Activated naive CD4-positive, alpha-beta T cell treated with anti-CD3 and anti-CD28 coated beads, Interleukin-2, amount 10 ng/mL, durations not matched to agents 7 days and 5 days (primary cell): ENCODE measurements at regions not wholly inside any gene's neighbourhood (a gene's known extent, or its start where the extent isn't known, plus 50 kb on each side); places are given as distances from the start of the nearest gene placed in this dataset.
"Not testable (repeated sequence)": the region's sequence is repeated elsewhere in the genome, so short reads cannot be mapped to it uniquely, and the experiment has no call there.

Experiments
- CTCF ChIA-PET: fragments of 350-600 bp; sonication (Branson Sonifier 250); formaldehyde crosslinking; loops from one replicate; lab custom pipeline; 2021; ENCODE audit warnings: antibody characterized with exemption; lab: Charles Lee
- DNase-seq: peaks from one replicate; pipeline ENCODE4 v3.0.0-alpha.2; 2020
- H3K27ac Mint-ChIP-seq: one replicate; pipeline ENCODE4 v1.8.0; 2021; ENCODE audit warnings: mild to moderate bottlenecking, moderate library complexity, mixed read lengths
- H3K27me3 Mint-ChIP-seq: one replicate; pipeline ENCODE4 v1.8.0; 2021; ENCODE audit warnings: mild to moderate bottlenecking, mixed read lengths
- H3K36me3 Mint-ChIP-seq: one replicate; pipeline ENCODE4 v1.8.0; 2021; ENCODE audit warnings: mixed read lengths
- H3K4me1 Mint-ChIP-seq: one replicate; pipeline ENCODE4 v1.8.0; 2021; ENCODE audit warnings: mixed read lengths
- H3K4me3 Mint-ChIP-seq: one replicate; pipeline ENCODE4 v1.8.0; 2021; ENCODE audit warnings: mild to moderate bottlenecking, moderate library complexity, mixed read lengths
- H3K9me3 Mint-ChIP-seq: one replicate; pipeline ENCODE4 v1.8.0; 2021; ENCODE audit warnings: mixed read lengths

DNA sequence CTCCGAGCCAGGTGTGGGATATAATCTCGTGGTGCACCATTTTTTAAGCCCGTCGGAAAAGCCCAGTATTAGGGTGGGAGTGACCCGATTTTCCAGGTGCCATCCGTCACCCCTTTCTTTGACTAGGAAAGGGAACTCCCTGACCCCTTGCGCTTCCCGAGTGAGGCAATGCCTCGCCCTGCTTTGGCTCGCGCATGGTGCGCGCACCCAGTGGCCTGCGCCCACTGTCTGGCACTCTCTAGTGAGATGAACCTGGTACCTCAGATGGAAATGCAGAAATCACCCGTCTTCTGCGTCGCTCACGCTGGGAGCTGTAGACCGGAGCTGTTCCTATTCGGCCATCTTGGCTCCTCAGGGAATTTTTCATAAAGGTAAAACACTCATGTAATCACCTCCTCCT lies 63.9 kb downstream of the RWDD3 start:
- H3K27ac Mint-ChIP-seq, H3K9me3 Mint-ChIP-seq, DNase-seq, H3K27me3 Mint-ChIP-seq, H3K36me3 Mint-ChIP-seq, CTCF ChIA-PET, H3K4me1 Mint-ChIP-seq, H3K4me3 Mint-ChIP-seq: not testable (repeated sequence)

DNA sequence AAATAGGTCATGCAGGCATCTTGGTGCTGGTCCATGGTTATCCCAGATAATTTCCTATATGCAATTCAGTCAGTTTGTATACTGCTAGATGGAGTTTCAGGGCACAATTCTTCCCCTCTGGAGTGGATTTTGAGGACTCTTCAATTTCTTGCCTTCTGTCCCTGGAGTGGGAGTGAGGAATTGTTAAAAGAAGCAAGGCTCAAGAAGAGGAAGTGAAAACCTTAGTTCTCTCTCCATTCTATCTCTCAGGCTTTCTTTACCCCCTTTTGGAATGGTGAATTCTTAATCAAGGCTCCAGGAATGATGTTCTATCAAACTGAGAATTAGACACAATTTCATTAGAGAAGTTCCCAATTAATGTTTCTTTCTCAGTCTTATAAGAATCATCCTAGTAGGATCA lies 67.1 kb downstream of the RWDD3 start:
- Mint-ChIP-seq H3K27ac (no peak overlapping the region), H3K27me3 (no peaks in the 10 kb centered on the region), H3K4me3 (no peak overlapping the region), H3K9me3 (no peaks in the 10 kb centered on the region), H3K36me3 (no peaks in the 10 kb centered on the region), H3K4me1 (no peaks in the 10 kb centered on the region)
- CTCF ChIA-PET = no interaction called here
- no peak for DNase-seq

DNA sequence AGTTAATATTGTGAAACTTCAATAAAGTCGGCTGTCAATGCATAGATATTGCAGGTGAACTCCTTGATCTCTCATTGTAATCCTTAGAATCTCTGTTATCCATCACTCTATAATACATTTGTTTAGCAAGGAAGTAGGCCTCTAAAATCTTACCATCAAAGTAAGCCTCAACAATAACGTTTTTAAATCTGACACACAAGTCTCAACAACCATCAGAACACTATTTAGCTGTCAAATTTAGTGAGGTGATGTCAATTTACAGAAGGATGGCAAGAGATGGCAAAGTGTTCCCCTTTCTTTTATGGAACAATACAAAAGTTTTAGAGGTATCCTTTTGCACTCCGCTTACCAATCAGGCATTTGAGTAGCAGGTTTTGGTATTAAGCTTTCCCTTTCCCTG lies 67.6 kb downstream of the RWDD3 start:
- Mint-ChIP-seq H3K4me1 (no peaks in the 10 kb centered on the region), H3K36me3 (no peaks in the 10 kb centered on the region), H3K4me3 (no peak overlapping the region), H3K27ac (no peak overlapping the region), H3K9me3 (no peaks in the 10 kb centered on the region), H3K27me3 (no peaks in the 10 kb centered on the region)
- CTCF ChIA-PET = no interaction called here
- no peak for DNase-seq

DNA sequence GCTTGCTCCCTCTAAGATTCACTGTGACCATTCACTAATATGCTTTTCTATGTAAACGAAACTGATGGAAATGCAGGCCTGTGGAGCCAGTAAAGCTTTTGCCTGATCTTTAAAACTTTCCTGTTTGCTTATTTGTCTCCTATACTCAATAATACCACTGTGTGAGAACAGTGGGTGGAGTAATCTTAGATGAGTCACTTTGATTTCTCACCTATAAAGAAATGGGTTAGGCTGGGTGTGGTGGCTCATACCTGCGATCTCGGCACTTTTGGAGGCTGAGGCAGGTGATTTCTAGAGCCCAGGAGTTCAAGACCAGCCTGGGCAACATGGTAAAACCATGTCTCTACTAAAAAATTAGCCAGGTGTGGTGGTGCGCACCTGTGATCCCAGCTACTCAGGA lies 70.8 kb downstream of the RWDD3 start:
- Mint-ChIP-seq H3K9me3 (no peaks in the 10 kb centered on the region), H3K4me3 (no peak overlapping the region), H3K36me3 (no peaks in the 10 kb centered on the region), H3K27me3 (no peaks in the 10 kb centered on the region), H3K27ac (no peak overlapping the region), H3K4me1 (no peaks in the 10 kb centered on the region)
- CTCF ChIA-PET = no interaction called here
- no peak for DNase-seq

DNA sequence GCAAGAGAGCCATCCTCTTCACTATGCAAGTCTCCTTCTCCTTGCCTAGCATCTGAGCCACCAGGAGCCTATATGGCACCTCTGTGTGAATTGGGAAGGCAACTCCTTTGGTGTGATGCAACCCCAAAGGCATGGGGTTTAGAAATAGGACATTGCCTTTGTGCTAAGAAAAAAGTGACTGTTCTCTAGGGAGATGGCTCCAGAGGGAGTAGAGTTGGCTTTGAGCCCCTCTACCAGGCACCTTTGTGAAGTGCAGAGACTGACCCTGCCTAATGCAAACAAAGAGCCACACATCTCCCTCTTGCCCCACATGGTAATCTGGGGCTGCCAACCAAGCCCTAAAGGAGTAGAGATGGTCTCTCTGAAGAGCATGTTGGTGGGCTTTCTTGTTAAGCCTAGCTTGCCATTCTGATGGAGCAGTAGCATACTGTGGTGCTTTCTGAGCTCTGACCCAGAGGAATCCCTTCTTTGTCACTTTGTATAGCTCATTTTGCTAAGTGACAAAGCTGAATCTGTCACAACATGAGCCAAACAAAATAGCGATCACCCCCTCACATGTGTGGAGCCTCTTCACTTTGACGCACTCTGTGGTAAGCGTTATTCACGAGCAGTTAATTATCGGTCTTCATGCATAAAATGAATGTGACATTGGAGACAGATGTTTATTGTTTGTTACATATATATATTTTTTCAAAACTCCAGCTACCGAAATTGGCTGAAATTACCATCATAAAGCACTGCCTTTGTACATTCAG lies 74.4 kb downstream of the RWDD3 start:
- DNase-seq = no peak
- Mint-ChIP-seq H3K9me3 (no peaks in the 10 kb centered on the region), H3K4me1 (no peaks in the 10 kb centered on the region), H3K36me3 (no peaks in the 10 kb centered on the region), H3K27ac (no peak overlapping the region), H3K27me3 (no peaks in the 10 kb centered on the region), H3K4me3 (no peak overlapping the region)
- CTCF ChIA-PET = no interaction called here

DNA sequence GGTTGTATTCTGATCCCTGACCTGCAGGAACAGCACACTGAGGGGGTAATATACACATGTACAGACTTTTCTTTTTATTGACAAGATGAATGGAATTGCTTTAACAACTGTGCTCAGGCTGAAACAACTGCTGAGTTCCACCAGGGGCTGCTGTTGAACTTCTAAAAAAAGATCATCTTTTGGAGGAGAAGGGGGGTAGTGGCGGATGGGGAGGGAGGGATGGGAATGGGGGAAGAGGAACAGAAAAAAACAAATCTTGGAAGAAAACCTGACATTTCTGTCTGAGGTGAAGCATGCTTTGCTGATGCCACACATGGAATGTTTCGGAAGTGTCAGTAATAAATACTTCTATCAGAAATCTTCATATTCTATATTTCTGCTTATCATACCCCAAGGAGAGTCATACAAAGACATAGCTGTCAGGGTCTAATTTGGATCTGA lies 75.0 kb downstream of the RWDD3 start:
- CTCF ChIA-PET = no interaction called here
- Mint-ChIP-seq H3K4me1 (no peaks in the 10 kb centered on the region), H3K4me3 (no peak overlapping the region), H3K27ac (no peak overlapping the region), H3K9me3 (no peaks in the 10 kb centered on the region), H3K27me3 (no peaks in the 10 kb centered on the region), H3K36me3 (no peaks in the 10 kb centered on the region)
- no peak for DNase-seq

DNA sequence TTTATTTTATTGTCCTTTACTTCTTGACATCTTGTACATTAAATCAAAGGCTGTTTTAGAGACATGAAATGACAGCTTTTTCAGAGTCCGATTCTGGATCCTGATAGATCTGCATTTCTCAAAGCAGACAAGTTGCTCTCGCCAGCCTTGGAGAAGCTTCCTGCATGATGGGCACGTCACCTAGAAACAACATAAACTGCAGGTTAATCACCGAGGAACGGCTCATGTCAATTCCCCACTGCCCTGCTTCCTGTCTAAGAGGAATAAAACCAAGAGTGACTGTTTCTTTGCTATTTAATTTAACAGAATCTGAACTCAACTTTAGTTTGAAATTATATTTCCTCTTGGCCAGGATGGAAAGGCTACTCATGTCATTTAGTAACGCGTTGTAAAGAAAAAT lies 77.0 kb downstream of the RWDD3 start:
- Mint-ChIP-seq H3K36me3 (no peaks in the 10 kb centered on the region), H3K9me3 (no peaks in the 10 kb centered on the region), H3K4me1 (no peaks in the 10 kb centered on the region), H3K27ac (no peak overlapping the region), H3K27me3 (no peaks in the 10 kb centered on the region), H3K4me3 (no peak overlapping the region)
- no peak for DNase-seq
- CTCF ChIA-PET = no interaction called here

DNA sequence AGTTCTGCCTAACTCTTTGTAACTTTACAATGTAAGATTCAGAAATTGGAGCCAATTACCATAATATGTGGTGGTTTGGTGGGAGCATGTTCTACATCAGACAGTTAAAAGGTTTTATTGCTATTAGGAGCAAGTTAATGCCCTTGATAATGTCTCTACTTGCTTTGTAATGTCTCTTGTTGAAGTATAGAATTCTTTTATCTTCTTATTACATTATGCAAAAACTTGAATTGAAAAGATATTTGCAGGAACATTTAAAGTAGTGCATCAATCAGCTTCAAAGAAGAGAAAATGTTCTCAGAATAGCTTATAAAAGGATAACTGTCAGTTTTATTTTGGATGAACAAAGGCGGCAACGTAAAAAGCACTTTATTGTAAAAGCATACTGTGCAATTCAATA lies 77.8 kb downstream of the RWDD3 start:
- no peak for DNase-seq
- H3K27me3 Mint-ChIP-seq = no peaks in the 10 kb centered on the region
- no peaks in the 10 kb centered on the region for H3K36me3 Mint-ChIP-seq
- CTCF ChIA-PET = no interaction called here
- no peaks in the 10 kb centered on the region for H3K9me3 Mint-ChIP-seq
- H3K27ac Mint-ChIP-seq = no peak overlapping the region
- no peaks in the 10 kb centered on the region for H3K4me1 Mint-ChIP-seq
- no peak overlapping the region for H3K4me3 Mint-ChIP-seq

DNA sequence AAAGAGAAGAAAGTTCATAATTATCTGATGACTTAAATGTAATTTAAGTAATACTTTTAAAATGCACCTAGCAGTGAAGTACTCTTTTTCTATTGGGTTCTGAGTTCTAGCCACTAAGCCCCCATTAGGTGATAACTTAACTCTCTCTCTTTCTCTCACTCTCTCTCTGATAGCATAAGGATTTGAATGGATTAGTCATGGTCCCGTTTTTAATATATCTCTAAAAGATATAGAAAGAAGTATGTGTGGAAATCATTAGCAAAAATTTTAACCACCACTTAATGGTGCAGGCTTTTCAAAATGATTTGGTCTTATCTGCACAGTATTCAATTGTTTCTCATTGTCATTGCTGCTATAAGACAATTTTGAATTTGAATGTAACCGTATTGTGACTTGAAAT lies 78.2 kb downstream of the RWDD3 start:
- CTCF ChIA-PET = no interaction called here
- DNase-seq = no peak
- H3K27ac Mint-ChIP-seq = no peak overlapping the region
- no peaks in the 10 kb centered on the region for H3K9me3 Mint-ChIP-seq
- no peaks in the 10 kb centered on the region for H3K27me3 Mint-ChIP-seq
- no peaks in the 10 kb centered on the region for H3K4me1 Mint-ChIP-seq
- no peak overlapping the region for H3K4me3 Mint-ChIP-seq
- H3K36me3 Mint-ChIP-seq = no peaks in the 10 kb centered on the region

DNA sequence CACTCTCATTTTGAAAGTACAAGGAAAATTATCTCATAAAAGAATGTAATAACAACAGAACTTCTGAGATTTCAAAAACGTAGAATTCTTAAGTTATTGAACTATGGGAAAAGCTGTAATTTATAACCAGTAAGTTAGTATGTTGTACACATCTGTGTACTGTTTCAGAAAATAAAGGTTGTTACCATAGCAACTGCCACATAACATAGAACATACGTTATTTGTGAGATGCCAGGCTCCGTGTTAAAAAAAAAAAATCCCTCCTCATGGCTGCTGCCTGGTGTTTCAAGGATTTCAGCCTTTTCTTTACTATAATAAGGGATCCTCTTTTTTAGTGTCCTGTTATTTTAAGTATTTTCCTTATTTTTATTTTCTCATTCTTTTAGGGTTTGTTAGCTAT lies 79.5 kb downstream of the RWDD3 start:
- CTCF ChIA-PET = no interaction called here
- Mint-ChIP-seq H3K4me3 (no peak overlapping the region), H3K36me3 (no peaks in the 10 kb centered on the region), H3K27ac (no peak overlapping the region), H3K9me3 (no peaks in the 10 kb centered on the region), H3K27me3 (no peaks in the 10 kb centered on the region), H3K4me1 (no peaks in the 10 kb centered on the region)
- DNase-seq = no peak

DNA sequence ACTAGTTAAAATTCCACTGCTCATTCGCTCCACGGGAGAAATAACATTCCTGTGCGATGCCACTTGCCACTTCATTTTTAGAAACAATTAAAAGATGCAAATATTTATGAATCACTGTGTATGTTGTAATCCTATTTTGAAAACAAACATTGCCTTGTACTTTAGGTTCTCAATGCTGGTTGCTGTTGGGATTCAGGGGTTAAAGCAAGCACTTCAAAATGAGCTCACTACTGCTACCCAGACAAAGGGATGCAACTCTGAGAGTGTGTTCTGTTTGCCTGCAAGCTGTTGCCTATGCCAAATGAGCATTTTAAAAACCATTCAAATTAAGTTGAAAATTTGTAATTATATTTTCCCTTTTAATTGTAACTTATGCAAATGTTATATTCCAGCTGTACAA lies 87.5 kb downstream of the RWDD3 start:
- no peak overlapping the region for H3K27ac Mint-ChIP-seq
- no peak for DNase-seq
- no peak overlapping the region for H3K4me3 Mint-ChIP-seq
- no peaks in the 10 kb centered on the region for H3K27me3 Mint-ChIP-seq
- H3K4me1 Mint-ChIP-seq = no peaks in the 10 kb centered on the region
- CTCF ChIA-PET = no interaction called here
- H3K9me3 Mint-ChIP-seq = no peaks in the 10 kb centered on the region
- H3K36me3 Mint-ChIP-seq = no peaks in the 10 kb centered on the region

DNA sequence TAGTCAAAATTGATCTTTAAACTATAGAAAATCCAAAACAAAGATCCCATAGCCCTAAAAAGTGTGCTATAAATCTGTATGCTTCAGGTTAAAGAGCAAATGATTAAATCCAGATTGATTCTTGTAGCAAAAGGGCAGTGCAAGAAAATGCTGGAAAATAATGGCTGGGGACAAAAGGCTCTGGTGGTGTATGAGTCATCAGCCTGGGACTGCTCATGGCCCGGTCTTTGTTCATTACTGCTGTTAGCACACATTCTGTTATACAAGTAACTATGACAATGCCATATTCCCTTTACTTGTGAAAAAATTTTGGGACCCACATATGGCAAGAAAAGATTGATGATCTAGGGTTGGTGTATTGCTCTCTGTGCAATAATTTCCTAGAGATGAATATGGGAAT lies 89.1 kb downstream of the RWDD3 start:
- H3K36me3 Mint-ChIP-seq = no peaks in the 10 kb centered on the region
- H3K4me3 Mint-ChIP-seq = no peak overlapping the region
- H3K27me3 Mint-ChIP-seq = no peaks in the 10 kb centered on the region
- CTCF ChIA-PET = no interaction called here
- no peak overlapping the region for H3K27ac Mint-ChIP-seq
- no peak for DNase-seq
- H3K9me3 Mint-ChIP-seq = no peaks in the 10 kb centered on the region
- no peaks in the 10 kb centered on the region for H3K4me1 Mint-ChIP-seq

DNA sequence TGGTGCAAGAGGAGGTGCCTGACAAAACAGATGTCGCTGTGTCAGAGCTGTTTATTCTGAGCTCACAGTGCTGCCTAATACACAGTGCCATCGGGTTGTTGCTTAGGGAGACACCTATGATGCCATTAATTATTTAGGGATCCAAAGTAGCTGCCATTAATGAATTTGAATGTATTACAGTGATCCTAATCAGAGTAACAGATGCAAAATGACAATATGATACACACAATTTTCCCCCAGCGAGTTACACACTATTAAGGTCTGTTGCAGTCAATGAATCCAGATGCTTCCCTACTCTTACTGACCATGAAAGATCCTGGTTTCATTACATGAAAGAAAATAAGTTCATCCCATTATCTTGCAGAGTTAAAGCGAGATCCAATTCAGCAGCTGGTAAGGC lies 91.3 kb downstream of the RWDD3 start:
- no peaks in the 10 kb centered on the region for H3K36me3 Mint-ChIP-seq
- H3K4me1 Mint-ChIP-seq = no peaks in the 10 kb centered on the region
- no peak for DNase-seq
- H3K4me3 Mint-ChIP-seq = no peak overlapping the region
- CTCF ChIA-PET = no interaction called here
- H3K27ac Mint-ChIP-seq = no peak overlapping the region
- no peaks in the 10 kb centered on the region for H3K27me3 Mint-ChIP-seq
- no peaks in the 10 kb centered on the region for H3K9me3 Mint-ChIP-seq

DNA sequence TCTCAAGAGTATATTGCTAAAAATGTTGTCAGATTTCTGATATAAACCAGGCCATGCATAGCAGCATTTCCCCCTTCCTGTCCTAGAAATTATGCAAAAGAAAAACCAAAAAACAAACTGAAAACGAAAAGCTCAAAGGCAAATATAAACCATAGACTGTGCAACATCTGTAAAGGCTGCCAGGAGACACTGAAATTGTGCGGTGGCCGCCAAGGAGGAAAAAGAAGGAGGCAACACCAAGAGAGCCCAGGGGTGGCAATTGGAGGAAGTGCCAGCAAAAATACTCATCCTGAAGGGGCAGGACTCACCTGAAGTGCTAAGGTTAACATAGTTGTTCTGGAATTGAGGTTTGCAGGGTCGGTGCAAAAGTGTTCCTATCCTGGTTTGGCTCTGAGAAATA lies 92.0 kb downstream of the RWDD3 start:
- H3K27me3 Mint-ChIP-seq = no peaks in the 10 kb centered on the region

DNA sequence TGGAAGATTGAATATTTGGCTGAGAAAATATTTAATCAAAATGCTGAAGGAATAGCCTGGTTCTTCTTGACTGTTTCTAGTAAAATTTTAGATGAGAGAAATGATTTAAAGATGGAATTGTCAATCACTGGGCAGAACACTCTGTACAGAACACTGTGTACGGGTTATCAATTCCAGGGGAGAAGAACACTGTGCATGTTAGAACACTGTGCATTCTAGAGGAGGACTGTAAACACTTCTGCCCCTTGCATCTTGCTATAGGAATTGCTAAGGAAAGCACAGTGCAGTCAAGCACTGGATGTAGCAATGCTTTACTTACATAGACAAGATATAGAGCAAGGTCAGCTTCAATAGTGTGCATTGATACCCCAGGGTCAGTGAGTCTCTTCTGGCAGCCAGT lies 98.7 kb downstream of the RWDD3 start:
- H3K4me3 Mint-ChIP-seq = no peak overlapping the region
- no peaks in the 10 kb centered on the region for H3K9me3 Mint-ChIP-seq
- H3K27ac Mint-ChIP-seq = no peak overlapping the region
- no peaks in the 10 kb centered on the region for H3K36me3 Mint-ChIP-seq
- CTCF ChIA-PET = no interaction called here
- H3K27me3 Mint-ChIP-seq = no peaks in the 10 kb centered on the region
- no peak for DNase-seq
- no peaks in the 10 kb centered on the region for H3K4me1 Mint-ChIP-seq

More for the DNA sequence above, 92.0 kb downstream of the RWDD3 start:
- no peaks in the 10 kb centered on the region for H3K4me1 Mint-ChIP-seq
- DNase-seq = no peak
- no peak overlapping the region for H3K27ac Mint-ChIP-seq
- H3K4me3 Mint-ChIP-seq = no peak overlapping the region
- CTCF ChIA-PET = no interaction called here
- H3K36me3 Mint-ChIP-seq = no peaks in the 10 kb centered on the region
- no peaks in the 10 kb centered on the region for H3K9me3 Mint-ChIP-seq

DNA sequence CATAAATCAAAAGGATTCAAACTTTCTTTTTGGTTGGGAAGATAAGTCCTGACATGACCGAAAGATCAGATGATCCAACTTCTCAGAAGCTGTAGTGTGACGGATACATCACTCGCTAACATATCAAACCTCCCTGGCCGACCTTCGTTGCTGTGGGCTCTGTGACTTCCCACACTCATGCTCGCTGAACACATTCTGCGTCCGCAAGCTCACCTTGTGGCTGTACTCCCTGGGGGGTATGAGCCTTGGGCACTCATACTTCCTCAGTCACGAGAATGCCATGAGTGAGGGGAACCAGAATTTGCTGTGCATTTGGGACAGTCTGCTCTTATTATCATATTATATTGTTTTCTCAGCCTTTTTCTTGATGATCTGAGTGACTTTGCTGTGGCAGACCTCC lies 105.4 kb downstream of the RWDD3 start:
- H3K36me3 Mint-ChIP-seq = no peaks in the 10 kb centered on the region
- CTCF ChIA-PET = interaction anchor here (0.6 kb wide), 1 partner anchor 340 kb away, joined by 3 read pairs; no protein-coding TSS in a partner anchor
- no peak overlapping the region for H3K27ac Mint-ChIP-seq
- no peak overlapping the region for H3K4me3 Mint-ChIP-seq
- H3K27me3 Mint-ChIP-seq = no peaks in the 10 kb centered on the region
- no peaks in the 10 kb centered on the region for H3K4me1 Mint-ChIP-seq
- no peak for DNase-seq
- no peaks in the 10 kb centered on the region for H3K9me3 Mint-ChIP-seq
